OCI-LY1 (cell line): ENCODE measurements at regions not wholly inside any gene's neighbourhood (a gene's known extent, or its start where the extent isn't known, plus 50 kb on each side); places are given as distances from the start of the nearest gene placed in this dataset.

Source experiments
- CTCF ChIP-seq: fragments of 200-600 bp; sonication (generic), shearing (Covaris generic); IDR thresholded peaks from 2 replicates; pipeline ENCODE4 v1.5.1; 2017; ENCODE audit warnings: mild to moderate bottlenecking, antibody characterized with exemption, low read length, moderate library complexity, mixed read lengths
- EZH2 ChIP-seq: fragments of 200-600 bp; sonication (generic), shearing (Covaris generic); IDR thresholded peaks from 2 replicates; pipeline ENCODE4 v1.8.0; 2017; ENCODE audit warnings: borderline replicate concordance, mixed run types, mild to moderate bottlenecking, antibody characterized with exemption, low read length, moderate library complexity, mixed read lengths

DNA sequence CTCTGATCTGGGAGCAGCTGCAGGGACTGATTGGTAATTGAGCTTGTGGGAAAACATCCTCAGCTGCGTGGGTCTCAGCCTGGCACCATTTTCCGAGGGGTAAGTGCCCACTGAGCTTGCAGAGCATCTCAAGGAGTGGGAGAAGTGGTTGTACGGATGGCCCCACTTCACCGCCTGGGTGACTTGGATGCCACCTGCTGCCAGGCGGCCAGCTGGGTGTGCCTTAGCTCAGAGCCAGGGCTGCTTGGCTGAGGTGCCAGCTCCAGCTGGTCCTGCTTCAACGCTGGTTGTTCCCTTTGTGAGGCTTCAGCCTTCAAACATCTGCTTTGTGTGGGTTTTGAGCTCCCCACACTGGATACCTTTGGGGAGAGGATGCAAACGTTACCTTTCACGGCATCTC lies 482.7 kb upstream of the EEF2KMT start:
- TF ChIP-seq EZH2 (no peak), CTCF (no peak)
